8988T (cell line): ENCODE measurements at regions not wholly inside any gene's neighbourhood (a gene's known extent, or its start where the extent isn't known, plus 50 kb on each side); places are given as distances from the start of the nearest gene placed in this dataset.

Source experiments
- DNase-seq: peaks from one replicate; pipeline ENCODE4 v3.0.0; 2011

GRCh38 chr10:78736926-78737630, 331.7 kb upstream of the ZMIZ1 start:
- DNase-seq = no peak

GRCh38 chr10:78737883-78738856, 330.6 kb upstream of the ZMIZ1 start:
- DNase-seq = no peak

- no peak for DNase-seq
These were observed 329.9 kb upstream of the ZMIZ1 start for GRCh38 chr10:78738861-78739260.

GRCh38 chr10:78739444-78740053, 329.2 kb upstream of the ZMIZ1 start:
- no peak for DNase-seq

GRCh38 chr10:78740976-78741915, 327.5 kb upstream of the ZMIZ1 start:
- DNase-seq = no peak

GRCh38 chr10:78742406-78742729, 326.4 kb upstream of the ZMIZ1 start:
- no peak for DNase-seq

- no peak for DNase-seq
These were observed 325.8 kb upstream of the ZMIZ1 start for GRCh38 chr10:78742730-78743615.

- no peak for DNase-seq
These were observed 324.7 kb upstream of the ZMIZ1 start for GRCh38 chr10:78744056-78744455.

GRCh38 chr10:78744491-78745090, 324.2 kb upstream of the ZMIZ1 start:
- no peak for DNase-seq

GRCh38 chr10:78745441-78745840, 323.3 kb upstream of the ZMIZ1 start:
- no peak for DNase-seq

GRCh38 chr10:78746155-78746763, 322.5 kb upstream of the ZMIZ1 start:
- no peak for DNase-seq

- DNase-seq = no peak
These were observed 321.1 kb upstream of the ZMIZ1 start for GRCh38 chr10:78747401-78748234.

GRCh38 chr10:78748235-78748533, 320.6 kb upstream of the ZMIZ1 start:
- DNase-seq = no peak

GRCh38 chr10:78749200-78749599, 319.6 kb upstream of the ZMIZ1 start:
- no peak for DNase-seq

GRCh38 chr10:78749898-78750297, 318.9 kb upstream of the ZMIZ1 start:
- DNase-seq = no peak

GRCh38 chr10:78750418-78750817, 318.3 kb upstream of the ZMIZ1 start:
- DNase-seq = no peak

- no peak for DNase-seq
These were observed 317.1 kb upstream of the ZMIZ1 start for GRCh38 chr10:78751716-78752115.

- DNase-seq = no peak
These were observed 316.5 kb upstream of the ZMIZ1 start for GRCh38 chr10:78752221-78752620.

GRCh38 chr10:78752708-78753107, 316.1 kb upstream of the ZMIZ1 start:
- no peak for DNase-seq
